GM18499 (cell line): ENCODE measurements at regions not wholly inside any gene's neighbourhood (a gene's known extent, or its start where the extent isn't known, plus 50 kb on each side); places are given as distances from the start of the nearest gene placed in this dataset.

Experiments used
- ATAC-seq: cut with Tn5 transposase; IDR thresholded peaks from one replicate; pipeline ENCODE4 v1.9.1; 2021; ENCODE audit warnings: moderate number of reproducible peaks; ENCODE audit not compliant: insufficient read depth, unreplicated experiment

- no peak for ATAC-seq
Observed at GRCh38 chr9:26335116-26335515, 557.5 kb downstream of the CAAP1 start.

- no peak for ATAC-seq
Observed at GRCh38 chr9:26334706-26335105, 557.9 kb downstream of the CAAP1 start.

DNA sequence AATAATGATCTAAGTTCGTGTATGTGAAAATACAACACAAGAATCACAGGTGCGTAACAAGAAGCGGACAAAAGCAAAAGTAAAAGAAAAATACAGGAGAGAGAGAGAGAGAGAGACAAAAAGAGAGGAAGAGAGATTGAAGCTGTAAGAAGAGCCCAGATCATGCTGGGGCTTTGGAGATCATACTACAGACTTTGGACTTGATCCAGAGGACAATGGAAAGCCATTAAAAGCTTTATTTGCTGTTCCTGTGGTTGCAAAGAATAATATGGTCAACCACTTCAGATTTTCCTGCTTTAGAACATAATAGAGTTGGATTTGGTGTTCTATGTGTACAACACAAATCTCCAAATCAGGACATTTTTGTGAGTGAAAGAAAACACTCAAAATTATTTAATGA lies 561.4 kb downstream of the CAAP1 start:
- ATAC-seq, result no peak

DNA sequence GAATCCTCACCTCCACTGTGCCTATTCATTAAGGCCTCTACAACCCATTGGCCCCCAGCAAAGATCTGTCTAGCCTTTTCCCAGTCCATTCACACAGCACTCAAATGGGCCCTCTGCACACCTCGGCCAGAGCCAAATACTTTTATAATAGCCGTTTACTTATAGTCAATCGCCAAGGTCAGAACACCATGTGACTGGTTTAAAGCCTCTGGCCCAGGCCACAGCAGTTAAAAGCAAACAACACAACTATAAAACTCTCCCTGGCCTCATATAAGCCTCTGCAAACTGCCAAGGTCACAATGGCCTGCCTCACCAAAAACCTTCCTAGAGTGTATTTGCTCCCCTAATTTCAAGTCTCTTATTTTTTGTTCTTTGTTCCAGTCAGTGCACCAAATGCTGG lies 562.6 kb downstream of the CAAP1 start:
- no peak for ATAC-seq

DNA sequence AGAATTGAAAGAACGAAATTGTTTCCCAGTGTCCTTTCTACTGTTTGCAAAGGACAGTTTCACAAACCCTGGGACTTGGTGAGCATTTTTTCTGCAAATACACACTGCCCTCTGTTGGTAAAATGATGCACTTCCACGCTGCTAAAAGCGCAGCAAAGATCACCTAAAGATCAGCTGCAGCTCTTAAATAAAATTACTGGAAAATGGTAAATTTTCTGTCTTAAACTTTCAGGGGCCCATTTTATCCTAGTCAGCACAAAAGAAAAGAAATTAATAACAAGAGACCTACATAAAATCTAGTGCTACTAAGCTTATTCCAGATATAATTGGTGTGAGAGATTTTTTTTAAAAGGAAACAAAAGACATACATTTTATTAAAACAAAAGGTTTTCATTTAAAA lies 566.0 kb downstream of the CAAP1 start:
- no peak for ATAC-seq

GRCh38 chr9:26325444-26325829 lies 567.2 kb downstream of the CAAP1 start:
- no peak for ATAC-seq

DNA sequence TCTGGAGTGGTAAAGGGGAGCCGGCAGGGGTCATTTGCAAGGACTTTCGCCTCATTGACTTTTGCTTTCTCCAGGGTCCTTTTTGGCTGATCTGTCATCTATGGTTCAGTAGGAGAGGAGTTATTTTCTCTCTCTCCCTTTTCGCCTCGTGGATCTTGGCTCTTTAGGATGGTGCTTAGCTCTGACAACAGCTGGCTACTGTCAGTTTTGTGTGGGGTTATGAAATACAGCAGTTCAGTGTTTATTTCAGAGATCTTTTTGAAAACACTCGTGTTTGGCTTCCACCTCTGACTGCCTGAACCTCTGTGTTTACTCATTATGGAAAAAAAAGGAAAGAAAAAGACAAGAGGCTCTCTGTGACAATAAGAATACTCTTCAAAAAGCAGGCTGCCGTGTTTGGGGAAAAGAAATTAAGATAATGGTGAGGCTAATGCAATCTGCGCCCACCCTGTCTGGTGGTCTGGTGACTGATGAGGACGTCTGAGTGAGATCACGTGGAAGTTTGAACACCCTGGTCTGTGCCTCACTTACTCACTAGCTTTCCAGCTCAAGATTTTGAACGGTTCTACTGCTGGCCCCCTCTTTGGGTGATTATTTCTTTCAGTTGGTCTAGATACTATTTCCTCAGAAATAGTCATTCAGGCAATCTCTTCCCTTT lies 567.7 kb downstream of the CAAP1 start:
- no peak for ATAC-seq

- no peak for ATAC-seq
Observed at GRCh38 chr9:26321935-26322334, 570.7 kb downstream of the CAAP1 start.

DNA sequence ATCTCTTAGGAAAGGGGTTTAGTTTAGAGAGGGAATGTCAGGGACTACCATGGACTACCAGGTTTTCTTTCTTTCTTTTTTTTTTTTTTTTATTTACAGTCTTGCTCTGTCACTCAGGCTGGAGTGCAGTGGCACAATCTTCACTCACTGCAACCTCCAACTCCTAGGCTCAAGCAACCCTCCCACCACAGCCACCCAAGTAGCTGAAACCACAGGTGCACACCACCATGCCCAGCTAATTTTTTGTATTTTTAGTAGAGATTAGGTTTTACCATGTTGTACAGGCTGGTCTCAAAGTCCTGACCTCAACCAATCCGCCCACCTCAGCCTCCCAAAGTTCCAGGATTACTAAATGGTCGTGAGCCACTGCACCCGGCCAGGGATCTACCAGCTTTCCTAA lies 572.7 kb downstream of the CAAP1 start:
- no peak for ATAC-seq

GRCh38 chr9:26313108-26313507 lies 579.5 kb downstream of the CAAP1 start:
- ATAC-seq, result no peak

DNA sequence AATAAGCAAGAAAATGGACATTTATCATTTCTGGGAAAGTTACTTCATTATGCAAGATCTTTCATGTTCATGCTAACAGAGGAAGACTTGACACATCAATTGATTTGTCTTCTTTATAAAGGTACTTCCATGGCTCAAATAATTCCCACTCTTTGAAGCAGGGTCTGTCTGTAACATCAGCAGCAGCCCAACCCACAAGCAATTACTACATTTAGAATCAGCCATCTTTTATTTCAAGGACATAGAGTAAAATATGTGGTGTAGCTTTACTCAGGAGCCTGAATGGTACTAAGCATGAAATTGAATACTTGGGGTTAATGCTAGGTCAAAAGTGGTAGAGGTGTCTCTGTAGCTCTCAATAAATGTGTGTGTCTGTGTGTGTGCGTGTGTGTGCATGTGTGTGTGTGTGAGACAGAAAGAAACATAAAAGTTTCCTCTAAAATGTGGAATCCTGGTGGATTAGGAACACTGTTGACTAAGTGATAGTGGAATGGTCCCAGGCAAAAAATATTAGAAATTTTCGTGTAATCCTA lies 581.1 kb downstream of the CAAP1 start:
- no peak for ATAC-seq

- ATAC-seq, result no peak
Observed at GRCh38 chr9:26310294-26310693, 582.3 kb downstream of the CAAP1 start.

GRCh38 chr9:26308328-26308727 lies 584.3 kb downstream of the CAAP1 start:
- no peak for ATAC-seq

DNA sequence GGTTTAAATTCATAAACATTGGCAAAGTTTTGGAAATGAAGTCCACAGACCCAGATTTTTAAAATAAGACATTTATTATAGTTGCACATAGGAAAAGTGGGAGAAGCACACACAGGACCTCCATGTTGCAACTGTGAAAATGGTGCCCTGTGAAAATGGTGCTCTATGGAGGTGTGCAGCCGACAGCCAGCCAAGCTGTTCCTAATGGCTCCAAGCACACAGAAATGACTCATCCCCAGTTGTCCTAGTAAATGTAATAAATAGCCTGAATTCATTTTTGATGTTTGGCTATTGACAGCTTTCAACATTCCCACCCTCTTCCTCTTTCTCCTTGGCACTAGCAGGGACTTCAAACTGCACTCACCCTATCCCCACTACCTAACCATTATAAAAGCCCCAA lies 590.9 kb downstream of the CAAP1 start:
- ATAC-seq, result no peak

DNA sequence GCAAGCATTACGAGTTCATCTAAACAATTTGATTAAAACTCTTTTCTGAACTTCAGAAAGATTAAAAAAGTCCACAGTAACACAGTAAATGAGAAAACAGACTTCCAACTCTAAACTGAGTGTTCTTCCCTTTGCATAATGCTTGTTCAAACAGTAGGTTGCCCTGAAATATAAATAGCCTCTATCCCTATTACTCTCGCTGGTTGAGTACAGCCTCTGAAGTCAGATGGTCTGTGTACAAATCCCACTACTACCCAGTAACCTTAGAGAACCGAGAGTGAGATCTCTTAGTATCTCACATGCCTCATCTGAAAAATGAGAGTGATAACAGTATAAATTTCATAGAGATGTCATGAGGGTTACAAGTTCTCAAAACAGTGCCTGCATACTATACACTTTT lies 591.6 kb downstream of the CAAP1 start:
- no peak for ATAC-seq

GRCh38 chr9:26296910-26297572 lies 595.6 kb downstream of the CAAP1 start:
- ATAC-seq, result no peak

DNA sequence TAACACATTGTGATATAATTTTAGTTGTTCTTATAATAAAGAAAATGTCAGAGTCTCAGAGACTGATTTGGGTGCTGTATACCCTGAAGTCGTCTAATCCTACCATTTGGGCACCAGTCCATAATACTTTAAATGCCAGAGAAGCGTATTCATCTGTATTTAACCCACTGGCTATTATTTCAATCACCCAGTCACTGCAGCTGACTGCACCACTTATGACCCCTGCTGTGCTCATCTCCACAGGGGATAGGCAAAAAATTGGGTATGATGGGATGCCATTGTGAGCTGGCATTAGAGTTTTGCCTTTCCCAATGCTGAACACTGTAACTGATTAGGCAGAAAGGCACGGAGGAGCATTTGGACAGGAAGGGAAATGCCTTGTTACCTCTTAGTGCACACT lies 599.7 kb downstream of the CAAP1 start:
- ATAC-seq, result no peak

DNA sequence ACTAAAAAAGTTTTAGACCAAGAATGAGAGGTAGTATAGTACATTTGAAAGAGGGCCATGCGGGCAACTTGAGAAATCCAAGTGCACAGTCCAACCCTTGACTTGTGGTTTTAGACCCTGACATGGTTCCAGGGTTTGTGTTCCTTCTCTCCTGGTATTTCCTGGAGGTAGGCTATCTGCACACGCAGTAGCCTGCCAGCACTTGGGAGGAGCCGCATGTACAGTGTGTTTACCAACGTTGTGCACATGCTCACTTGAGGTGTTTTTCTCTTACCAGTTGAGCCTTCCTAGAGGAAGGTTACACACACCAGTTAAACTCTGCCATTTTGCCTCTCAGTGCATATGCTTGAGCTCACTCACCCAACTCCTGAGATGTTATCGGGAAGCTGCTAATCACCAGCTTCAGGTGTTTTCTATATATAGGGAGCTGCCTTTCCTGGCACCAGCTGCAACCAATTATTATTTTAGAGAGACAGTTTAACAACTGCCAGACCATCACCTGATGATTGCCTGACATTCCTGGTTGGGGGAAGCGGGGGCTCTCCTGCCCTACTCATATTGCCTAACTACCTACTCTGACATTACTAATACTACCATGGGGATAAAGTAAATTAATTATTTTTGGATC lies 593.4 kb upstream of the TUSC1 start:
- ATAC-seq, result no peak

DNA sequence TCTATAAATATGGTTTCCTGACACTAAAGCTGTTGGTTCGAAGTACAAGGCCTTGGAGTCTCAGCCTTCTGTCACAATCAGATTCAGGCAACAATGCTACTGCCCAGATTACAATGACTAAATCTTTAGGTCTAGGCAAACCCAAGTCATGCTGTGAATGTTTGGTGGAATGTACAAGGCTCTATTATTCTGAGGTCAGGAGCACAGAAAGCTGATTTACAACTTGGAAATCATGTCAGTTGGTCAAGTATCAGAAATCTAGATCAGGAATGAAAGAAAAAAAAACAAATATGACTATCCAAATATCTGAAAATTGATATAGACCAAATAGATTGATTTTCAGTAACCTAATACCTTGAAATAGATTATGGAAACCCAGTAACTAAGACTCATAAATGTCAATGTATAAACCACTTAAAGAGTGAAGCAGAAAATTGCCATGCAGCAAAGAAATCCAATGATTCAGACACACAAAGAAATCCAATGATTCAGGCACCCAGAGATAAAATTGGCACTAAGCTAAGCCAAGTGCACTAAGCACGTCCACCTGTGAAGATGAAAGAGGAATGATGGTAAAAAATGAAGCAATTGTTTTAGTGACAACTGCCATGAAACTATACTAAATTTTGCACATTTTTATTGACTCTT lies 588.0 kb upstream of the TUSC1 start:
- ATAC-seq, result no peak

DNA sequence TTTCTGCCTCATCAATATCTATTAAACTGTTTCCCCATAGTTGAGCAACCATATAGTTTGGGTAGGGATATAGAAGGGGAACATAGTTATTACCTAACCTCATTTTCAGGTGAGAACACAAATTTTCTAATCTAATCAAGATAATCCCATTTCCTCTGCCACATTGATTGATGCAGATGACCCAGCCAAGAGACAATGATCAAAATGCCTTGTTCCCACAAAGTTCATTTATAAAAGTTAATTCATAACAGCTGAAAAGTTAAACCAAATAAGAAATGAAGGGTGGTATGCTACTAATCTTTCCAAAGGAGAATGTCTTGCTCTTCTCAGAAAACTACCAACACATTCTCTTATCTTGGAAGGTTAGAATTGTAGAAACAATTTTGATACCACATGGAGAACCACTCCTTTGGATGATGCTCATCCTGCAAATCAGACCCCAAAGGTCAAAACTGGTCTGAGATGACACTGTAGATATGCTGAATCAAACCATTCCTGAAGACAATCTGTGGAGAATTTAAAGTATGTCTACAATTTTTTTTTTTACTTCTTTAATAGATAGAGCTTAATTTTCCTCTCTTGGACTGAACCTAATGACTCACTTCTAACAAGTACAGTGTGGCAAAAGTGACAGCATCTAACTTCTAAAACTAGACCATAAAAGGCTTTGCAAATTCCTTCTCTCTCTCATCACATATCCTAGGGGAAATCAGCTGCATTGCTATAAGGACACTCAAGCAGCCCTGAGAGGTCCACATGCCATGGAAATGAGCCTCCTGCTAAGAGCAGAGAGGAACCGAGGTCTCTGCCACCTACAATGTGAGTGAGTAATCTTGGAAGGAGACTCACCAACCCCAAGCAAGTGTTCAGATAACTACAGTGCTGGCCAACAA lies 586.7 kb upstream of the TUSC1 start:
- no peak for ATAC-seq
